MM.1S (cell line): ENCODE measurements at regions not wholly inside any gene's neighbourhood (a gene's known extent, or its start where the extent isn't known, plus 50 kb on each side); places are given as distances from the start of the nearest gene placed in this dataset.

ENCODE experiments used
- DNase-seq: peaks from one replicate; pipeline ENCODE4 v3.0.0-alpha.2; 2015
- H2AFZ ChIP-seq: fragments of 300-600 bp; sonication (generic); 2 replicates; pipeline ENCODE4 v1.6.0; 2016; ENCODE audit warnings: antibody characterized with exemption, low read length
- H3F3A ChIP-seq: fragments of 300-600 bp; sonication (generic); 2 replicates; pipeline ENCODE4 v1.6.1; 2016; ENCODE audit warnings: mild to moderate bottlenecking, antibody characterized with exemption, low read length, moderate library complexity, mixed read lengths; ENCODE audit not compliant: insufficient read depth
- H3K27ac ChIP-seq: fragments of 300-600 bp; sonication (generic); 2 replicates; pipeline ENCODE4 v1.5.1; 2016; ENCODE audit warnings: mild to moderate bottlenecking, low read length
- H3K27me3 ChIP-seq: fragments of 300-600 bp; sonication (generic); replicated peaks from 2 replicates; pipeline ENCODE4 v1.6.0; 2016; ENCODE audit warnings: low read length; ENCODE audit not compliant: insufficient read depth
- H3K36me3 ChIP-seq: fragments of 300-600 bp; sonication (generic); replicated peaks from 2 replicates; pipeline ENCODE4 v1.6.1; 2016; ENCODE audit warnings: mild to moderate bottlenecking, low read length, mixed read lengths; ENCODE audit not compliant: insufficient read depth
- H3K4me1 ChIP-seq: fragments of 300-600 bp; sonication (generic); 2 replicates; pipeline ENCODE4 v1.6.1; 2016; ENCODE audit warnings: low read length, mixed read lengths
- H3K4me2 ChIP-seq: fragments of 300-600 bp; sonication (generic); 2 replicates; pipeline ENCODE4 v1.6.0; 2016; ENCODE audit warnings: low read depth, low read length
- H3K4me3 ChIP-seq: fragments of 300-600 bp; sonication (generic); 2 replicates; pipeline ENCODE4 v1.5.1; 2016; ENCODE audit warnings: low read length, mixed read lengths
- H3K79me2 ChIP-seq: fragments of 300-600 bp; sonication (generic); 2 replicates; pipeline ENCODE4 v1.6.1; 2016; ENCODE audit warnings: mixed run types, low read length, mixed read lengths
- H3K9ac ChIP-seq: fragments of 300-600 bp; sonication (generic); 2 replicates; pipeline ENCODE4 v1.6.1; 2016; ENCODE audit warnings: low read length, mixed read lengths
- H3K9me2 ChIP-seq: fragments of 300-600 bp; sonication (generic); replicated peaks from 2 replicates; pipeline ENCODE4 v1.6.1; 2016; ENCODE audit warnings: mild to moderate bottlenecking, low read length, mixed read lengths; ENCODE audit not compliant: insufficient read depth
- H3K9me3 ChIP-seq: fragments of 300-600 bp; sonication (generic); replicated peaks from 2 replicates; pipeline ENCODE4 v1.6.1; 2016; ENCODE audit warnings: mild to moderate bottlenecking, low read length, mixed read lengths; ENCODE audit not compliant: insufficient read depth
- H4K20me1 ChIP-seq: fragments of 300-600 bp; sonication (generic); 2 replicates; pipeline ENCODE4 v1.6.1; 2016; ENCODE audit warnings: mild to moderate bottlenecking, low read length, moderate library complexity, mixed read lengths; ENCODE audit not compliant: insufficient read depth
- EZH2 ChIP-seq: fragments of 300-600 bp; sonication (generic); optimal IDR thresholded peaks from 2 replicates; pipeline ENCODE3; 2017; ENCODE audit warnings: low read depth, mild to moderate bottlenecking, antibody characterized with exemption, low read length, mixed read lengths
- EZH2phosphoT487 ChIP-seq: fragments of 300-600 bp; sonication (generic); IDR thresholded peaks from 2 replicates; pipeline ENCODE4 v1.6.1; 2018; ENCODE audit warnings: antibody characterized with exemption, low read length
- TF ChIP-seq, protein P1 (sequence below): fragments of 300-600 bp; sonication (generic); IDR thresholded peaks from 2 replicates; pipeline ENCODE4 v1.5.1; 2016; ENCODE audit warnings: antibody characterized with exemption, low read length, mixed read lengths

GRCh38 chr7:106779877-106780276 lies 85.2 kb upstream of the PIK3CG start:
- Histone ChIP-seq H4K20me1 (no peaks in the 10 kb centered on the region), H3K9ac (no peak overlapping the region), H3K9me3 (no peaks in the 10 kb centered on the region), H3F3A (no peaks in the 10 kb centered on the region), H3K4me2 (no peak overlapping the region), H3K27me3 (no peaks in the 10 kb centered on the region), H2AFZ (no peak overlapping the region), H3K4me1 (no peaks in the 10 kb centered on the region), H3K4me3 (no peak overlapping the region), H3K27ac (no peak overlapping the region), H3K36me3 (no peaks in the 10 kb centered on the region), H3K79me2 (no peaks in the 10 kb centered on the region), H3K9me2 (no peaks in the 10 kb centered on the region)
- TF ChIP-seq, protein P1, sequence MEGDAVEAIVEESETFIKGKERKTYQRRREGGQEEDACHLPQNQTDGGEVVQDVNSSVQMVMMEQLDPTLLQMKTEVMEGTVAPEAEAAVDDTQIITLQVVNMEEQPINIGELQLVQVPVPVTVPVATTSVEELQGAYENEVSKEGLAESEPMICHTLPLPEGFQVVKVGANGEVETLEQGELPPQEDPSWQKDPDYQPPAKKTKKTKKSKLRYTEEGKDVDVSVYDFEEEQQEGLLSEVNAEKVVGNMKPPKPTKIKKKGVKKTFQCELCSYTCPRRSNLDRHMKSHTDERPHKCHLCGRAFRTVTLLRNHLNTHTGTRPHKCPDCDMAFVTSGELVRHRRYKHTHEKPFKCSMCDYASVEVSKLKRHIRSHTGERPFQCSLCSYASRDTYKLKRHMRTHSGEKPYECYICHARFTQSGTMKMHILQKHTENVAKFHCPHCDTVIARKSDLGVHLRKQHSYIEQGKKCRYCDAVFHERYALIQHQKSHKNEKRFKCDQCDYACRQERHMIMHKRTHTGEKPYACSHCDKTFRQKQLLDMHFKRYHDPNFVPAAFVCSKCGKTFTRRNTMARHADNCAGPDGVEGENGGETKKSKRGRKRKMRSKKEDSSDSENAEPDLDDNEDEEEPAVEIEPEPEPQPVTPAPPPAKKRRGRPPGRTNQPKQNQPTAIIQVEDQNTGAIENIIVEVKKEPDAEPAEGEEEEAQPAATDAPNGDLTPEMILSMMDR: peak; percentile 41
- TF ChIP-seq EZH2phosphoT487 (no peak), EZH2 (no peak)
- peak; percentile 29 for DNase-seq

DNA sequence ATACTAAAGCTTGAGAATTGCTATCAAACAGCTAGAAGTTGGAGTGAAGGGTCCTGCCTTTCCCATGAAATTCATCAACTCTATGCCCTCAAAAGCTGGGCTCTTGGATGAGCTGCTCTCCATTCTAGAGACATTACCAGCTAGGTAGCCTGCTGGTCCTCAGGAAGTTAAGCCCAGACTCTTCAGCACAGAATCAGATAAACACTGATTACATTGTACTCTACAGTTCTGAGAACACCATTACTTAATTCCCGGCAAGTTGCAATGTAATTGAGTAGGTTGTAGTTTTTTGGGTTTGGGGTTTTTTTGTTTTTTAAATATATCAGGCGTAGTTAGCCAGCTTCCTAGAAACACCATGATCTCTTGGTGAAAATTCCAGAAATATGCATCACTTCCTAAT lies 84.1 kb upstream of the PIK3CG start:
- no peaks in the 10 kb centered on the region for H4K20me1 ChIP-seq
- H2AFZ ChIP-seq: no peak overlapping the region
- H3K9ac ChIP-seq: no peak overlapping the region
- no peak for DNase-seq
- H3K4me2 ChIP-seq: no peak overlapping the region
- no peaks in the 10 kb centered on the region for H3K36me3 ChIP-seq
- TF ChIP-seq EZH2 (no peak), EZH2phosphoT487 (no peak)
- TF ChIP-seq, protein P1: no peak
- no peaks in the 10 kb centered on the region for H3F3A ChIP-seq
- no peaks in the 10 kb centered on the region for H3K9me2 ChIP-seq
- no peaks in the 10 kb centered on the region for H3K9me3 ChIP-seq
- no peaks in the 10 kb centered on the region for H3K4me1 ChIP-seq
- H3K4me3 ChIP-seq: no peak overlapping the region
- no peaks in the 10 kb centered on the region for H3K27me3 ChIP-seq
- no peaks in the 10 kb centered on the region for H3K79me2 ChIP-seq
- no peak overlapping the region for H3K27ac ChIP-seq

DNA sequence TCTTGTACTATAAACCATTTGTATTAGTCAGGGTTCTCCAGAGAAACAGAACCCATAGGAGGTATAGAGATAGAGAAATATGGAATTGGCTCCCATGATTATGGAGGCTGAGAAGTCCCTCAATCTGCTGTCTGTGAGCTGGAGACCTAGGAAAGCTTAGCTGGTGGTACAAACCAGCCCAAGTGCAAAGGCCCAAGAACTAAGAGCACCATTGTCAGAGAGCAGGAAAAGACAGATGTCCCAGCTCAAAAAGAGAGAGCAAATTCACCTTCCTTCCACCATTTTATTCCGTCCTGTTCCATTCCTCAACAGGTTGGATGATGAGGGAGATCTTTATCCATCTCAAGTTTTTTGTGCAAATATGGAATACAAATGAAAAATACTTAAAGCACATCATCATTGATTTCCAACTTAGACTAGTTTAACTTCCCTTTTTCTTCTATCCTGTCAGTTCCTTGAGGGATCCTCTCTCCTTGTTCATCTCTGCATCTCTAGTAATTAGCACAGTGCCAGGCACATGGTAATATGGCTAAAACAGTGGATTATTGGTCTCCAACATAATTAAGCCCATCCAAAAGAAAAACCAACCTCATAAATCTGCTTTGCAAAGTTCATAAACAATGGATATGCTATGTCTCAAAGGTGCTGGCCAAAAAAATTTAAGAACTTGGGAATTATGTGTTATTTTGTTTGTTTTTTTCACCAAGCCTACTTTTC lies 83.1 kb upstream of the PIK3CG start:
- Histone ChIP-seq H3F3A (no peaks in the 10 kb centered on the region), H3K4me2 (no peak overlapping the region), H3K4me3 (no peak overlapping the region), H3K36me3 (no peaks in the 10 kb centered on the region), H3K4me1 (no peaks in the 10 kb centered on the region), H3K27me3 (no peaks in the 10 kb centered on the region), H2AFZ (no peak overlapping the region), H3K79me2 (no peaks in the 10 kb centered on the region), H3K27ac (no peak overlapping the region), H3K9ac (no peak overlapping the region), H4K20me1 (no peaks in the 10 kb centered on the region), H3K9me2 (no peaks in the 10 kb centered on the region), H3K9me3 (no peaks in the 10 kb centered on the region)
- no peak for DNase-seq
- TF ChIP-seq, protein P1: no peak
- no peak for TF ChIP-seq EZH2phosphoT487
- no peak for TF ChIP-seq EZH2
